Muscle of arm (tissue), 1 donor: ENCODE measurements at regions not wholly inside any gene's neighbourhood (a gene's known extent, or its start where the extent isn't known, plus 50 kb on each side); places are given as distances from the start of the nearest gene placed in this dataset.
A peak's percentile ranks its signal among the peaks of the same experiment; 100 is the strongest.
"Not testable (repeated sequence)": the region's sequence is repeated elsewhere in the genome, so short reads cannot be mapped to it uniquely, and the experiment has no call there.

Experiments used
- DNase-seq: peaks from one replicate; pipeline ENCODE4 v3.0.0-alpha.2; 2013

GRCh38 chr5:68849103-68849502 is 244.7 kb upstream of the SLC30A5 start:
- DNase-seq, result no peak

GRCh38 chr5:68849906-68850305 is 243.9 kb upstream of the SLC30A5 start:
- DNase-seq, result no peak

- no peak for DNase-seq
Measured at GRCh38 chr5:68861099-68861498, 232.7 kb upstream of the SLC30A5 start.

GRCh38 chr5:68862560-68862959 is 231.3 kb upstream of the SLC30A5 start:
- no peak for DNase-seq

GRCh38 chr5:68865192-68865591 is 228.6 kb upstream of the SLC30A5 start:
- DNase-seq, result not testable (repeated sequence)

- DNase-seq, result no peak
Measured at GRCh38 chr5:68872088-68872839, 221.6 kb upstream of the SLC30A5 start.

GRCh38 chr5:68873198-68873597 is 220.6 kb upstream of the SLC30A5 start:
- DNase-seq, result no peak

GRCh38 chr5:68875351-68875750 is 218.5 kb upstream of the SLC30A5 start:
- no peak for DNase-seq

- no peak for DNase-seq
Measured at GRCh38 chr5:68883436-68883835, 210.4 kb upstream of the SLC30A5 start.

- DNase-seq, result no peak
Measured at GRCh38 chr5:68884144-68884754, 209.6 kb upstream of the SLC30A5 start.

GRCh38 chr5:68884883-68885282 is 208.9 kb upstream of the SLC30A5 start:
- DNase-seq, result no peak

GRCh38 chr5:68886814-68887213 is 207.0 kb upstream of the SLC30A5 start:
- no peak for DNase-seq

GRCh38 chr5:68891718-68892117 is 202.1 kb upstream of the SLC30A5 start:
- no peak for DNase-seq

GRCh38 chr5:68894673-68895072 is 199.1 kb upstream of the SLC30A5 start:
- no peak for DNase-seq

GRCh38 chr5:68898951-68899471 is 194.8 kb upstream of the SLC30A5 start:
- no peak for DNase-seq

- peak; percentile 18 for DNase-seq
Measured at GRCh38 chr5:68911840-68912690, 181.7 kb upstream of the SLC30A5 start.

GRCh38 chr5:68915079-68915478 is 178.7 kb upstream of the SLC30A5 start:
- no peak for DNase-seq

- no peak for DNase-seq
Measured at GRCh38 chr5:68918306-68918705, 175.5 kb upstream of the SLC30A5 start.

- DNase-seq, result no peak
Measured at GRCh38 chr5:68919988-68920490, 173.8 kb upstream of the SLC30A5 start.

- DNase-seq, result no peak
Measured at GRCh38 chr5:68920888-68921287, 172.9 kb upstream of the SLC30A5 start.

- no peak for DNase-seq
Measured at GRCh38 chr5:68922172-68922987, 171.4 kb upstream of the SLC30A5 start.
